CD4-positive, alpha-beta T cell (primary cell): ENCODE measurements at regions not wholly inside any gene's neighbourhood (a gene's known extent, or its start where the extent isn't known, plus 50 kb on each side); places are given as distances from the start of the nearest gene placed in this dataset.

Source experiments
- ATAC-seq: fragments of 200-7000 bp; cut with Tn5 transposase; one replicate; pipeline ENCODE4 v1.10.0; 2022; ENCODE audit warnings: mild to moderate bottlenecking; ENCODE audit not compliant: poor library complexity
- CTCF ChIA-PET: fragments of 350-600 bp; sonication (Branson Sonifier 250); formaldehyde crosslinking; loops from one replicate; lab custom pipeline; 2021; ENCODE audit warnings: antibody characterized with exemption, inconsistent platforms; lab: Charles Lee
- POLR2A ChIA-PET: fragments of 350-600 bp; sonication (Branson Sonifier 250); formaldehyde crosslinking; loops from one replicate; lab custom pipeline; 2021; ENCODE audit warnings: antibody characterized with exemption, inconsistent platforms; lab: Charles Lee
- DNase-seq, 14 experiments: peaks; one replicate each; pipeline ENCODE4 v3.0.0-alpha.2; 2013 to 2020; ENCODE audit warnings: mixed read lengths in 2 of 14
- H3K27ac ChIP-seq, 2 donors: one replicate each; pipeline versions ENCODE4 v1.5.1 to v1.7.0; 2013; ENCODE audit warnings: low read length in 2 of 2, low read depth in 1 of 2, mild to moderate bottlenecking in 1 of 2
- H3K27me3 ChIP-seq, 2 experiments: 1 replicate in 1 of 2; 2 replicates in 1 of 2; pipeline versions ENCODE4 v1.6.1 to v1.7.0; 2013; ENCODE audit warnings: low read length in 2 of 2, control low read depth in 1 of 2, mild to moderate bottlenecking in 1 of 2, moderate library complexity in 1 of 2; ENCODE audit not compliant: insufficient read depth in 2 of 2, control insufficient read depth in 1 of 2
- H3K36me3 ChIP-seq: one replicate; pipeline ENCODE4 v1.6.1; 2013; ENCODE audit warnings: low read length, control low read depth; ENCODE audit not compliant: insufficient read depth
- H3K4me1 ChIP-seq: one replicate; pipeline ENCODE4 v1.6.1; 2013; ENCODE audit warnings: low read length, control low read depth; ENCODE audit not compliant: insufficient read depth
- H3K4me3 ChIP-seq: one replicate; pipeline ENCODE4 v1.5.1; 2013; ENCODE audit warnings: mild to moderate bottlenecking, low read length, moderate library complexity
- H3K9me3 ChIP-seq, 2 experiments: 1 replicate in 1 of 2; 2 replicates in 1 of 2; pipeline versions ENCODE4 v1.6.1 to v1.7.0; 2013; ENCODE audit warnings: low read length in 2 of 2, mild to moderate bottlenecking in 2 of 2, control low read depth in 1 of 2, moderate library complexity in 1 of 2; ENCODE audit not compliant: control insufficient read depth in 1 of 2, insufficient read depth in 1 of 2
- H3K27ac Mint-ChIP-seq: one replicate; pipeline ENCODE4 v1.8.0; 2020; ENCODE audit warnings: mixed read lengths
- H3K27me3 Mint-ChIP-seq: one replicate; pipeline ENCODE4 v1.8.0; 2021; ENCODE audit warnings: mixed read lengths
- H3K36me3 Mint-ChIP-seq: one replicate; pipeline ENCODE4 v1.8.0; 2021; ENCODE audit warnings: low read depth, mixed read lengths
- H3K4me1 Mint-ChIP-seq: one replicate; pipeline ENCODE4 v1.8.0; 2021; ENCODE audit warnings: low read depth, mixed read lengths
- H3K4me3 Mint-ChIP-seq: one replicate; pipeline ENCODE4 v1.8.0; 2020; ENCODE audit warnings: mild to moderate bottlenecking, mixed read lengths
- H3K9me3 Mint-ChIP-seq: one replicate; pipeline ENCODE4 v1.8.0; 2020; ENCODE audit warnings: mixed read lengths
- intact Hi-C, 2 experiments: fragments of 100-400 bp; cut with DNase I in 1 of 2; cut with micrococcal nuclease in 1 of 2; formaldehyde crosslinking; loops; one replicate each; pipeline versions ENCODE4 v1.15.1 to v1.9.0; 2023 to 2025; cut with DNase I, micrococcal nuclease
- TF ChIP-seq, protein P1 (sequence below): fragments of 200-600 bp; IDR thresholded peaks from one replicate; pipeline ENCODE4 v1.8.0; 2022; ENCODE audit warnings: antibody characterized with exemption, mild to moderate bottlenecking

DNA sequence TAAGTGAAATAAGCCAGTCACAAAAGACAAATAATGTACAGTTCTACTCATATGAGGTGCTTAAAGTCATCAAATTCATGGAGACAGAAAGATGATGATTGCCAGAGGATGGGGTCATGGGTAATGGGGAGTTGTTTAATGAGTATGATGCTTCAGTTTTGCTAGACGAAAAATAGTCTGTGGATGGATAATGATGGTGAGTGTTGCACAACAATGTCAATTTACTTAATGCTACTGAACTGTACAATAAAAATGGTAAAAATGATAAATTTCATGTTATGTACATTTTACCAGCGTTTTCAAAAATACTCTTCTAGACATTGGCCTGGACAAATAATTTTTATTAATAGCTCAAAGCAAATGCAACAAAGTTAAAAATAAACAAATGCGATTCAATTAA lies 118.5 kb upstream of the KYNU start:
- Histone ChIP-seq H3K36me3 (no peaks in the 10 kb centered on the region), H3K4me1 (no peaks in the 10 kb centered on the region), H3K4me3 (no peak overlapping the region), H3K27ac (no peak overlapping the region), H3K9me3 (peaks cover 0 to 5% of the 10 kb centered on the region in 2 experiments), H3K27me3 (no peaks in the 10 kb centered on the region)
- no peak overlapping the region for H3K27ac Mint-ChIP-seq
- CTCF ChIA-PET, result interaction anchor here (0.9 kb wide), 1 partner anchor 17 kb away, joined by 3 read pairs; no protein-coding TSS in a partner anchor
- no peak for DNase-seq
- H3K9me3 Mint-ChIP-seq, result peaks cover 18% of the 10 kb centered on the region
- H3K4me1 Mint-ChIP-seq, result no peaks in the 10 kb centered on the region
- H3K27me3 Mint-ChIP-seq, result no peaks in the 10 kb centered on the region
- intact Hi-C loops, result no loop called here
- TF ChIP-seq, protein P1, sequence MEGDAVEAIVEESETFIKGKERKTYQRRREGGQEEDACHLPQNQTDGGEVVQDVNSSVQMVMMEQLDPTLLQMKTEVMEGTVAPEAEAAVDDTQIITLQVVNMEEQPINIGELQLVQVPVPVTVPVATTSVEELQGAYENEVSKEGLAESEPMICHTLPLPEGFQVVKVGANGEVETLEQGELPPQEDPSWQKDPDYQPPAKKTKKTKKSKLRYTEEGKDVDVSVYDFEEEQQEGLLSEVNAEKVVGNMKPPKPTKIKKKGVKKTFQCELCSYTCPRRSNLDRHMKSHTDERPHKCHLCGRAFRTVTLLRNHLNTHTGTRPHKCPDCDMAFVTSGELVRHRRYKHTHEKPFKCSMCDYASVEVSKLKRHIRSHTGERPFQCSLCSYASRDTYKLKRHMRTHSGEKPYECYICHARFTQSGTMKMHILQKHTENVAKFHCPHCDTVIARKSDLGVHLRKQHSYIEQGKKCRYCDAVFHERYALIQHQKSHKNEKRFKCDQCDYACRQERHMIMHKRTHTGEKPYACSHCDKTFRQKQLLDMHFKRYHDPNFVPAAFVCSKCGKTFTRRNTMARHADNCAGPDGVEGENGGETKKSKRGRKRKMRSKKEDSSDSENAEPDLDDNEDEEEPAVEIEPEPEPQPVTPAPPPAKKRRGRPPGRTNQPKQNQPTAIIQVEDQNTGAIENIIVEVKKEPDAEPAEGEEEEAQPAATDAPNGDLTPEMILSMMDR, result no peak
- POLR2A ChIA-PET, result no interaction called here
- ATAC-seq, result no peak
- no peak overlapping the region for H3K4me3 Mint-ChIP-seq
- H3K36me3 Mint-ChIP-seq, result no peaks in the 10 kb centered on the region

- H3K9me3 Mint-ChIP-seq, result peaks cover 11% of the 10 kb centered on the region
- no peak overlapping the region for H3K4me3 ChIP-seq
- H3K27me3 ChIP-seq, result no peaks in the 10 kb centered on the region
- no peak overlapping the region for H3K27ac Mint-ChIP-seq
- ATAC-seq (no peak), DNase-seq (no peak)
- ChIA-PET CTCF (no interaction called here), POLR2A (no interaction called here)
- H3K4me1 Mint-ChIP-seq, result no peaks in the 10 kb centered on the region
- no peaks in the 10 kb centered on the region for H3K27me3 Mint-ChIP-seq
- H3K36me3 ChIP-seq, result no peaks in the 10 kb centered on the region
- H3K9me3 ChIP-seq, result peaks cover 0 to 4% of the 10 kb centered on the region in 2 experiments
- no peaks in the 10 kb centered on the region for H3K4me1 ChIP-seq
- TF ChIP-seq, protein P1, result no peak
- no peak overlapping the region for H3K4me3 Mint-ChIP-seq
- H3K36me3 Mint-ChIP-seq, result no peaks in the 10 kb centered on the region
- no peak overlapping the region for H3K27ac ChIP-seq
- intact Hi-C loops, result no loop called here
Measured at GRCh38 chr2:142757111-142757510, 120.4 kb upstream of the KYNU start.

DNA sequence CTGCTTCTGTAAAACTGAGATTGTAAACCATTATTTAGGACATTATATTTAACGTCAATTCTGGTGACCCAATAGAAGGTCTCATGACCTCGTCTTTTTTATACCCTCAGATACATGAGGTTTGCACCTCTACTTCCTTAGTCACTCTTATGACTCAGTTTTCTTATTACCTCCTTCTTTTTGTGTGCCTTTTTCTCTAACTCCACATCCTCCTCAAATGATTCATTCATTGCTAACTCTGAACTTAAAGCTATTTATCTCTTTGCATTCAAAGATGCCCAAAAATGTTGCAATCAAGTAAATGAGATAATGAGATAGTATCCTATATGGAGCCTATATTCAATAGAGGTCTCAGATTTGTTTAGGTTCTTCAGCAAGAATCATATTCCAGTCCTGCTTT lies 121.0 kb upstream of the KYNU start:
- ATAC-seq, result no peak
- H3K4me1 ChIP-seq, result no peaks in the 10 kb centered on the region
- no peak overlapping the region for H3K27ac ChIP-seq

More for the DNA sequence above, 121.0 kb upstream of the KYNU start:
- H3K9me3 Mint-ChIP-seq, result peaks cover 7% of the 10 kb centered on the region
- DNase-seq, result no peak
- TF ChIP-seq, protein P1, result no peak
- CTCF ChIA-PET, result no interaction called here
- Histone ChIP-seq H3K4me3 (no peak overlapping the region), H3K27me3 (no peaks in the 10 kb centered on the region), H3K9me3 (no peaks in the 10 kb centered on the region), H3K36me3 (no peaks in the 10 kb centered on the region)
- no peaks in the 10 kb centered on the region for H3K27me3 Mint-ChIP-seq
- H3K36me3 Mint-ChIP-seq, result no peaks in the 10 kb centered on the region
- intact Hi-C loops, result no loop called here
- POLR2A ChIA-PET, result no interaction called here
- no peaks in the 10 kb centered on the region for H3K4me1 Mint-ChIP-seq
- H3K27ac Mint-ChIP-seq, result no peak overlapping the region
- H3K4me3 Mint-ChIP-seq, result no peak overlapping the region
